Neutrophil (primary cell): ENCODE measurements at regions not wholly inside any gene's neighbourhood (a gene's known extent, or its start where the extent isn't known, plus 50 kb on each side); places are given as distances from the start of the nearest gene placed in this dataset.

Source experiments
- H3K27ac ChIP-seq: fragments of 200-600 bp; sonication (generic); 2 replicates; pipeline ENCODE4 v1.5.1; 2016; ENCODE audit warnings: mild to moderate bottlenecking, moderate library complexity
- H3K27me3 ChIP-seq: fragments of 200-600 bp; sonication (generic); 2 replicates; pipeline ENCODE4 v1.6.0; 2016; ENCODE audit warnings: mild to moderate bottlenecking
- H3K36me3 ChIP-seq: fragments of 200-600 bp; sonication (generic); 2 replicates; pipeline ENCODE4 v1.5.1; 2017
- H3K4me1 ChIP-seq, 2 experiments: fragments of 200-600 bp in 1 of 2; sonication (generic) in 1 of 2; 1 replicate in 1 of 2; 2 replicates in 1 of 2; pipeline versions ENCODE4 v1.5.1 to v1.6.1; 2013 to 2016; ENCODE audit warnings: low read depth in 1 of 2, low read length in 1 of 2, mild to moderate bottlenecking in 1 of 2, moderate library complexity in 1 of 2; ENCODE audit not compliant: control insufficient read depth in 1 of 2, insufficient read depth in 1 of 2
- H3K4me3 ChIP-seq, 2 experiments: fragments of 200-600 bp in 1 of 2; sonication (generic) in 1 of 2; 1 replicate in 1 of 2; 2 replicates in 1 of 2; pipeline ENCODE4 v1.5.1; 2013 to 2016; ENCODE audit warnings: low read depth in 1 of 2, low read length in 1 of 2, mild to moderate bottlenecking in 1 of 2, moderate library complexity in 1 of 2
- H3K9me3 ChIP-seq: fragments of 200-600 bp; sonication (generic); 2 replicates; pipeline ENCODE4 v1.5.1; 2016
- TF ChIP-seq, protein P1 (sequence below): fragments of 200-600 bp; sonication (generic); IDR thresholded peaks from 2 replicates; pipeline ENCODE4 v1.5.1; 2016; ENCODE audit warnings: antibody characterized with exemption

GRCh38 chr1:47584249-47584648 lies 146.4 kb downstream of the FOXD2 start:
- TF ChIP-seq, protein P1, sequence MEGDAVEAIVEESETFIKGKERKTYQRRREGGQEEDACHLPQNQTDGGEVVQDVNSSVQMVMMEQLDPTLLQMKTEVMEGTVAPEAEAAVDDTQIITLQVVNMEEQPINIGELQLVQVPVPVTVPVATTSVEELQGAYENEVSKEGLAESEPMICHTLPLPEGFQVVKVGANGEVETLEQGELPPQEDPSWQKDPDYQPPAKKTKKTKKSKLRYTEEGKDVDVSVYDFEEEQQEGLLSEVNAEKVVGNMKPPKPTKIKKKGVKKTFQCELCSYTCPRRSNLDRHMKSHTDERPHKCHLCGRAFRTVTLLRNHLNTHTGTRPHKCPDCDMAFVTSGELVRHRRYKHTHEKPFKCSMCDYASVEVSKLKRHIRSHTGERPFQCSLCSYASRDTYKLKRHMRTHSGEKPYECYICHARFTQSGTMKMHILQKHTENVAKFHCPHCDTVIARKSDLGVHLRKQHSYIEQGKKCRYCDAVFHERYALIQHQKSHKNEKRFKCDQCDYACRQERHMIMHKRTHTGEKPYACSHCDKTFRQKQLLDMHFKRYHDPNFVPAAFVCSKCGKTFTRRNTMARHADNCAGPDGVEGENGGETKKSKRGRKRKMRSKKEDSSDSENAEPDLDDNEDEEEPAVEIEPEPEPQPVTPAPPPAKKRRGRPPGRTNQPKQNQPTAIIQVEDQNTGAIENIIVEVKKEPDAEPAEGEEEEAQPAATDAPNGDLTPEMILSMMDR = no peak
- no peak overlapping the region for H3K4me3 ChIP-seq
- H3K36me3 ChIP-seq = no peaks in the 10 kb centered on the region
- H3K27me3 ChIP-seq = peaks cover 20% of the 10 kb centered on the region
- peaks cover 0 to 5% of the 10 kb centered on the region in 2 experiments for H3K4me1 ChIP-seq
- H3K27ac ChIP-seq = no peak overlapping the region
- H3K9me3 ChIP-seq = no peaks in the 10 kb centered on the region

- no peak overlapping the region for H3K4me3 ChIP-seq
- peaks cover 0 to 12% of the 10 kb centered on the region in 2 experiments for H3K4me1 ChIP-seq
- H3K9me3 ChIP-seq = no peaks in the 10 kb centered on the region
- H3K27me3 ChIP-seq = peaks cover 13% of the 10 kb centered on the region
- TF ChIP-seq, protein P1 = no peak
- H3K27ac ChIP-seq = no peak overlapping the region
- no peaks in the 10 kb centered on the region for H3K36me3 ChIP-seq
Measured at GRCh38 chr1:47585141-47585902, 147.5 kb downstream of the FOXD2 start.

DNA sequence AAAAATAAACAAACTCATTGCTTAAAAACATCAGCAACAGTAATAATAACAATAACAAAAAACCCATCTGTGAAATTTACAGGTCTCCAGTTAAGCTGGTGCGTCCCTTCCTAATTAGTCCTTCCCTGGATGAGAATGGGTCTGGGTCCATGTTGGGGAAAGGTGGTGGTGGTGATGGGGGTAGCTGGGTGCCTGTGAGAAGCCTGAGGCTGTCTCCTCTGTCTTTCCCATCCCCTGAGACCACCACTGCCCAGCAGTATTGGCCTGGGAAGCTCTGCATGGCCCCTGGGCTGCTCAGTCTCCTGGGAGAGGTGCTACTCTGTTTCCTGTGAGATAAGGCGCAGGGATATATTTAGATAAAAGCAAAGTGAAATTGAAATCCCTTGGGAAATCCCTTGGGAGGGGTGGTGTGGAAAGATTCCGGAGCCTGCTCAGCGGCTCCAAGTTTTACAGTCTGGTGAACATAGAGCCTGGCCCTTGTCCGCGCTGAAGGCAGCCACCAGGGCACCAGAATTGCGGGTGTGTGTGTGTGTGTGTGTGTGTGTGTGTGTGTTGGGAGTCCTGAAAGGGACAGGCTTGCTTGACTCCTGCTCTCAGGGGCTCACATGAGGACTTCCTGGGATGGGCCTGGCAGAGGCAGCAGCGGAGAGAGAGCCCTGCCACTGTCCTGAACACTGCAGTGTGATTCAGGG lies 150.2 kb downstream of the FOXD2 start:
- Histone ChIP-seq H3K36me3 (no peaks in the 10 kb centered on the region), H3K27me3 (peaks cover 32% of the 10 kb centered on the region), H3K9me3 (no peaks in the 10 kb centered on the region), H3K27ac (no peak overlapping the region), H3K4me1 (peaks cover 0 to 12% of the 10 kb centered on the region in 2 experiments), H3K4me3 (no peak overlapping the region)
- TF ChIP-seq, protein P1 = no peak

DNA sequence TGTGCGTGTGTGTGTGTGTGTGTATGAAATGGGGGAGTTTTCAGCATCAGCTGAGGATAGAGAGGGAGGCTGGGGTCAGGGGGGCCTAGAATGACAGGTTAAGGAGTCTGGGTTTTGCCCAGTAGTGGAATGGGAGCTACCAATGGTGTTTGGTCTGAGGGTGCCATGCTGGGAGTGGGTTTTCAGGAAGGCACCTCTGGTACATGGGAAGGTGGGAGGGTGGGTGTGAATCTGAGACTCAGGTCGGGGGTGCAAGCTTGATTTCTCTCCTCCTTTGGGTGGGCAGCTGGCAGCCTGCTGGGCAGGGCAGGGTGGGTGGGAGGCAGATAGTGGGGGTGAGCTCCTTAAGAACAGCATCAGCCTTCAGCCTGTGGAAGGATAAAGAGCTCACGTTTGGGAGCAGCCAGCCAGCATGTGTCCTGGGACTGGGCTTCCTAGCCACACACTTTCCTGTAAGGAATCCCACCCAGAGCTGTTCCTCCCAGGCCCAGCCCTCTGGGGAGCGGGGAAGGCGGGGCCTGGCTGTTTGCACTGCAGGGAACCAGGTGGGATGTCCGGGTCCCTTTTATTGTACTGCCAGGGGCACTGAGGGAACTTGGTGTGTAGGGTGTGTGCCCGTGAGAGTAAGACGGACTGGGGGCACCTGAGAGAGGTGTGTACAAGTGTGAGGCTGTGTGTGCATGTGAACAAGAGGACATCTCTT lies 152.8 kb downstream of the FOXD2 start:
- TF ChIP-seq, protein P1 = no peak
- peaks cover 42% of the 10 kb centered on the region for H3K27me3 ChIP-seq
- no peak overlapping the region for H3K27ac ChIP-seq
- H3K9me3 ChIP-seq = no peaks in the 10 kb centered on the region
- H3K4me1 ChIP-seq = peaks cover 0 to 12% of the 10 kb centered on the region in 2 experiments
- H3K4me3 ChIP-seq = no peak overlapping the region
- no peaks in the 10 kb centered on the region for H3K36me3 ChIP-seq

GRCh38 chr1:47591801-47592200 lies 154.0 kb downstream of the FOXD2 start:
- TF ChIP-seq, protein P1 = no peak
- H3K4me1 ChIP-seq = peaks cover 0 to 12% of the 10 kb centered on the region in 2 experiments
- H3K4me3 ChIP-seq = no peak overlapping the region
- H3K27ac ChIP-seq = no peak overlapping the region
- H3K9me3 ChIP-seq = no peaks in the 10 kb centered on the region
- H3K27me3 ChIP-seq = peaks cover 38% of the 10 kb centered on the region
- H3K36me3 ChIP-seq = no peaks in the 10 kb centered on the region
